Muscle of back (tissue), 3 donors: ENCODE measurements at regions not wholly inside any gene's neighbourhood (a gene's known extent, or its start where the extent isn't known, plus 50 kb on each side); places are given as distances from the start of the nearest gene placed in this dataset.
A peak's percentile ranks its signal among the peaks of the same experiment; 100 is the strongest.

Experiments
- DNase-seq, 3 donors: peaks; one replicate each; pipeline versions ENCODE4 v3.0.0 to v3.0.0-alpha.2; 2013

DNA sequence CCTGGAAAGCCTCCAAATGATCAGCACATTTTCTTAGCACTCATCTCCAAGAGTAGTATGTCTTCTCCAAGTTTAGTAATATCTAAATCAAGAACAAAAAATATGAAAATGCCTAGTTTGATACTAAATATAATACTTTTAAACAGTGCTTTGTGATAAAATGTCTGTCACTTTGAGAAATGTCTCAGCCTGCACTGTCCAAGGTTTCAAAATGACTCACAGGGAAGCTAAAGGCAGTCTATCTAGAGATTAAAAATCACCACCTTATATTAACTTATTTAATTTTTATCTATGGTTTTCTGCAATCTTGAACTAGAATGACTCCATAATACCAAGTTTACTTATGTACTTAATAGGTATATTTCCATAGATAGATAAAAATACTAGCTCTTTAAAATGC is 633.0 kb upstream of the C9orf72 start:
- DNase-seq = no peak

DNA sequence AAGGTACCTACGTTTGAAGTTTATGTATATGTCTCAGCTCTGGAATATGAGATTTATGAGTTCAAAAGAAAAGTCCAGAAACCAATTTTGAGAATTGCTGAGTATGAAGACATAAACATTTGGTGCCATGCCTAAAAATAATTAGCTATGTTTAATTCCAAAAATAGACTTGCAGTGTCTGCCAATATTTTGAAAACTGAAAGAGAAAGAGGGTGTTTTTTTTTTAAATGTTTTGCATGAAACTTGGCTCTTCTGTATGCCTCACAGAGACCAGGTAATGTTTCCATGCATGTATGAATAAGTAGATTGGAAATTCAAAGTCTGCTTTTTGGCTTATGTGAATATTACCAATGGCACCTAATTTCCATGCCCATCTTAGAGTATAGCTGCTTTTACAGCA is 634.4 kb upstream of the C9orf72 start:
- peak in 1 of 3 donors; percentile 14 for DNase-seq

DNA sequence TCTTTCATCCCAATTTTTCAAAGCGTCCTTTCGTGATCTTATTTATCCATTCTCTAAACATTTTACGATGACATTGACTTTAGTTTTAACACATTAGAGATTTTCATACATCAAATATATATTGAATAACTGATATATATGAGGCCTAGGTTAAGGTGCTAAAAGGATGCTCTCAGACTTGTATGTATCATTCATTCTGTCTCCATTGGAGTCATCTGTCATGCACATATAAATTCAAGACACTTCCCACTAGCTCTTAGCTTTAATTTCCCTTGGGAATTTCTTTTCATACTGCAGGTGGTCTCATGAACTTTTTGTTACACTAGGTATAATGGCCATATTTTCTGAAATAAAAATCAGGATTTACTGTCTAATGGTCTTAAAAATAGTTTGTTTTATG is 635.8 kb upstream of the C9orf72 start:
- no peak for DNase-seq

DNA sequence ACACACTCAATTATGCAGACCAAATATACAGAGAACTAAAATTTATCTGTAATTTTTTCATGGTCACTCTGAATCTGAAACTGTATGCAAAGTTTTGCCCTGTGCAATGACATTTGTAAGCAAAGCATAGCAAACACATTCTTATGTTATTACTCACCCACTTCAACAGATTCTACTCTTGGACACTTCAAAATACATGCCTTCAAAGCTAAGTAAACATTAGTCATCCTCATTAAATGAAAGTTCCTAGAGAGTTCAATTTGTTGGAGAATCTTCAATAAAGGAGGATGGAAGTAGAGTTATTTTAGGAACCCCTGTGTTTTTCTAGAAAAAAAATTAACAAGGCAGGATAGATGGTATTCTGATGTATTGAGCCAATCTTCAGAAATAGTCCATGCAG is 639.7 kb upstream of the C9orf72 start:
- DNase-seq = peak in 2 of 3 donors; percentile 23 to 56

DNA sequence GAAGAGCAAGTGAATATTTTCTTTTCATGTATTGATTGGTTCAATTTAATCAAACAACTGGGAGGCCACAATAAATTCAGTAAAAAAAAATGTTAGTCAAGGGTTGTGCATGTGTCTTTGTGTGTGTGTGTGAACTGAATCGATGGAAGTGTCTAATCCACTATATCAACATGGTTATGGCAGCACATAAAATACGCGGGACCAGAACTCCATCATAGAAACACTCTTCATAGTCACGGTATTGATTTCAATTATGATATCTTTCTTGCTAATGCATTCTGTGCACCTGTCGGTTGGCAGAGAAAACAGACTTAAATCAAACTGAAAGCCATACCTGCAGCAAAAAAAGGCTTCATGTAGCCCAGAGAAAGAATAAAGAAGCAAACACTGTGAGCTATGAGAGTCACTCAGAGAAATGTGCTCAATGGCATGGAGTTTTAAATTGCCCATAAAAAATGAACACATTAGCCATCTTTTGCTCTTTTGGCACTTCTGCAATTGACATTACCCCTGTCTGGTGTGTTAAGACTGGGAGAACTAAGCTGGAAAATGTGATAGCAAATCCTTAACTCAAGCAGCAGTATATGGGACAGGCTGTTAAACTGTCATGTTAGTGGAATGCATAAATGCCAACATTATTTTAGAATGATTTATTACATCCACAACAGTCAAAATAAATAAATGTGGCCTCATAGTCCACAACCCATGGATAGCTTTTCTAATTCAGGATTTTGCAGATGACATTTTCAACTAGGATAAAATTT is 642.4 kb upstream of the C9orf72 start:
- DNase-seq = no peak

DNA sequence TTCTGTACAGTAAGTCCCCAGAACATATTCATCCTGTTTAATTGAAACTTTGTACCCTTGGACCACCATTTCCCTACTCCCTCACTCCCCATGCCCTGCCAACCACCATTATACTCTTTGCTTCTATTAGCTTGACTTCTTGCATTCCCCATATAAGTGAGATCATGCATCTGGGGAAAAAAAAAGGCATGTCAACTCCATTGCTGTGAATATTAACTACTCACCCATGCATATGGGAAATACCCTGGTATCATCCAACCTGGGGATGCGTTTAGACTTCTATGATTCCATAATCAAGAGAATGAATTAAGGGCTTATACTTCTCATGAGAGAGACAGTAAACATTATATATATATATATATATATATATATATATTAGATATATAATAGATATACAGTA is 659.4 kb upstream of the C9orf72 start:
- no peak for DNase-seq

DNA sequence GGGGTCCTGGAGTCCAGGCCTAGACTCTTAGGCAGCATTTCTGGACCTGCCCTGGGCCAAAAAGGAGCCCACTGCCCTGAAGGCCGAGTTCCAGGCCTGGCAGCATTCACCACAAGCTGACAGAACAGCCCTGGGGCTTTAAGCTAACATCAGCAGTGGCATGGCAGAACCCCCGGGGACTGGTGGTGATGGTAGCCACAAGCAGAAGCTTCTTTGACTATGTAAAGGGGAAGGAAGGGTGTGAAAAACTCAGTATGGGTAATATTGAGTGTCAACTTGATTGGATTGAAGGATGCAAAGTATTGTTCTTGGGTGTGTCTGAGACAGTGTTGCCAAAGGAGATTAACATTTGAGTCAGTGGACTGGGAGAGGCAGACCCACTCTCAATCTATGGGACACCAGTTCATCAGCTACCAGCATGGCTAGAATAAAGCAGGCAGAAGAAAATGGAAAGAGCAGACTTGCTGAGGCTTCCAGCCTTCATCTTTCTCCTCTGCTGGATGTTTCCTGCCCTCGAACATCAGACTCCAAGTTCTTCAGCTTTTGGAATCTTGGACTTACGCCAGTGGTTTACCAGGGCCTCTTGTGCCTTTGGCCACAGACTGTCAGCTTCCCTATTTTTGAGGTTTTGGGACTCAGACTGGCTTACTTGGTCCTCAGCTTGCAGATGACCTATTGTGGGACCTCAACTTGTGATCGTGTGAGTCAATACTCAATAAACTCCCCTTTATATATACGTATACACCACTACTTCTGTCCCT is 661.0 kb upstream of the C9orf72 start:
- no peak for DNase-seq

DNA sequence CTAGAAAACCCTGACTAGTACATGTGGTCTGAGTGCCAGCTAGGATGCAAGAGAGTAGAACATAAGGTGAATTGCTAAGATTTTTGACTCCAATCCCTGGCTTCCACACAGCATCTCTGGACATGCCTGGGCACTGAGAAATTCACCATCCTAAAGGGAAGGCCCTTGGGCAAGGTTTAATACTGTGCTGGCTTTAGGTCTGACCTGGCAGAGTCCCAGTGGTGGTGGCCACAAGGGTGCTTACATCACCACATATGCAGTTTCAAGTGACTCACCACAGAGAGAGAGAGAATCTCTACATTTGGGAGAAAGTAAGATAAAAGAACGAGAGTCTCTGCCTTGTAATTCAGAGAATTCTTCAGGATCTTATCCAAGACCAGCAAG is 661.6 kb upstream of the C9orf72 start:
- DNase-seq = peak in 1 of 3 donors; percentile 49

DNA sequence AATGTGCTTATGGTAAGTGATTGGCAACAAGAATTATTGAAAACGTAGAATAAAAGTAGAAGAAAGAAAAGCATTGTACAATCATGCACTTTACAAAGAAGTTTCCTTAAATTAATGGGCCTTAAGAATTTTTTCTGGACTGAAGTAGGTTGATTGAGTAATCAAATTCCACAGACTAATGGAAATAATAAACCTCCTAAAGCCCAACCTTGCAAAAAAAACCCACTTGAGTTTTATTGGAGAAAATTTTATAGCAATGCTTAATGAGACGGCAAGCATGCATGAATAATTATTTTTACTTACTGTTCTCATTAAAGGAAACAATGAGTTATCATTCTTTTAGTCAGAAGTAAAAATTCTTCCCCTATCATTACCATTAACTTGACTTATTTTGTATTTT is 676.1 kb upstream of the C9orf72 start:
- DNase-seq = no peak

DNA sequence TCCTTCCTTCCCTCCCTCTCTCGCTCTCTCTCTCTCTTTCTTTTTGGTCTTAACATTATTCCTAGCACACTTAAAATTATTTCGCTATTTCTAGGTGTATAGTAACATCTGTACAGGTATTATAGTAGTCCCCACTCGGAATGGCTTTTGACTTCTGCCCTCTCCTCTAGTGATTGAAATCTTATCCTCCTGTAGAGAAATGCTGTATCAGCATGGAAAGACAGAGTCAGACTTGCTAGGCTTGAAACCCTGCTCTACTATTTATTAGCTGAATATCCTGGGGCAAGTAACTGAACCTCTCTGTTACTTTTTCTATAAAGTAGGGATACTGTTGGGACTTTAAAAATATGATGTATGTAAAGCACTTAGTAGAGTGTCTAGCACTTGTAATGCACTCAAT is 681.9 kb upstream of the C9orf72 start:
- DNase-seq = no peak

DNA sequence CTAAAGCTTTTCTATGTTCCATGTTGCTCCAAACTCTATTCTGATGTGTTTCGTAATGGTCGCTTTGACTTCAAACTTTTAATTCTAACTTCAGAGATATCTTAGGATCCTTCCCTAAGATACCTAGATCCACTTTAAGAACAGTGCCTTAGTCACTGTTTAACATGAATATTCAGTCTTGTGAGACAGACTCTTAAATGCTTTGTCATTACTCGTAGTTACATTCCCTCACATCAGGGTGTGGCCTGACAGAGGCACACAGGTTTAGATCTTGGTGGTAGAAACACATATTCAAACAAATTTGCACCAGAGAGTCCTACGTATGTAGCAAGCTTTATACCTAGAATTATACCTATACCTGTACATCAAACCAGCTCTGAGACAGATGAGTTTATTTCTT is 687.0 kb upstream of the C9orf72 start:
- no peak for DNase-seq

DNA sequence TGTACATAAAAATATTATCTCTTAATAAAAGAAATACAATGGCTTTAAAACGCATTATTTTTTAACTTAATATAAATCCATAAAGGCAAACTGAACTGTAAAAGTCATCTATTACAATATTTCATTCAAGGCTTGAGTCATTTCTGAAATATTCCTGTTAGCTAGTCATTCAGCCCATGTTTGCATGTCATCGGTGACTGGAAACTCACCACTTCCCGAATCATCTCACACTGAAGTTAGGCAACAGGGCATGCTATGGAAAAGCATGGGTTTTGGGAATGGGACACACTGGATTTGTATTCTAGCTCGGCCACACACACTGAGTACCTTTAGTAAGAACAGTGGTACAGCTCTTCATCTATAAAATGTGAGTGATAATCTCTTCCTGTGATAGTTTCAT is 691.1 kb upstream of the C9orf72 start:
- DNase-seq = peak in 1 of 3 donors; percentile 60

DNA sequence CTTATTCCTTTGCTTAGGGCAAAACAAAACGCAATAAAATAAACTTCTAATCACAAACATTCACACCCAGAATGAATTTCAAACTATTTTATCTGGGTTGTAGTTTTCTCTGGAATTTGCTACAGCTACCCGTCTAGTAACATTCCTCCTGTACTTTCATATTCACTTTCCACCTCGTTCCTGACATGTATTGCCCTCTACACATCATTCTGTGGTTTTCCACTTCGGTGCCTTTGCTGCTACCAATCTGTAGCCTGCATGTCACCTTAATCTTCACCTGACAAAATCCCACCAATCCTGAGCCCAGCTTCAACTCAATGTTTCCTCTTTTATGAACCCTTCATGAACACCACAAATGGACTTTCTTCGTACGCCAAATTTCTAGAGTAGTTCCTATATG is 694.1 kb upstream of the C9orf72 start:
- no peak for DNase-seq

DNA sequence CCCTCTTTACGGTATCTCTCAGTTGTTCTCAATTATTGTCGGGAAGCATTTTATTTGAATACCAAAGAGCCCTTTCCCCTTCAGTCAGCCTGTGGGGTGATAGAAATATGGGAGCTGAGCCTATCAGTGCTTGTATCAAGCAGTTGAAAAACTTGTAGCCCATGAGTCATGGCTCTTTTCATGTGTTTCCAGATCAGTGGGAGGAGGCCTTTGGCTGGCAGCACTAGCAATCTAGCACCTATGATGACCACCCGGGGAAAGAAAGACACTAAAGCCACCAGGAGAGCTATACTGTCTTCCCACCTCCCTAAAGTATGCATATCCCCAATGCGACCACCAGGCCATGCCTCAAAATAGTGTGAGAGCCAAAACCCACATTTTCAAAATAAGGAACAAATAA is 696.9 kb upstream of the C9orf72 start:
- DNase-seq = no peak

DNA sequence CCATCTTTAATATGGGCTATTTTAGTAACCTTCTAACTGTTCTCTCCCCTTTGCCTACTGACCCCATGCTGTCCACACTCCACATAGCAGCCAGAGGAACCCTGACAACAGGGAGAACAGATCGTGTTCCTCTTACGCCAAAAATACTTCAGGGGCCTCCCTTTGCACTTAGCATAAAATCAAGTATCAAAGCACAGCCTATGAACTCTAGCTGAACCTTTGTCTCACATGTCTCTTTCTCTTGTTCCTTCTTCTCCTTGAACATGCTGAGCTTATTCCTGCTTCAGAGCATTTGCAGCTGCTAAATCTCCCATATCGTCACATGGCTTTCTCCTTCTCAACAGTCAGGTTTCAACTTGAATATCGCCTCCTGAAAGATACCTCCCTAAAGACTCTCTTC is 698.8 kb upstream of the C9orf72 start:
- DNase-seq = peak; percentile 24 to 43 (median 28)

DNA sequence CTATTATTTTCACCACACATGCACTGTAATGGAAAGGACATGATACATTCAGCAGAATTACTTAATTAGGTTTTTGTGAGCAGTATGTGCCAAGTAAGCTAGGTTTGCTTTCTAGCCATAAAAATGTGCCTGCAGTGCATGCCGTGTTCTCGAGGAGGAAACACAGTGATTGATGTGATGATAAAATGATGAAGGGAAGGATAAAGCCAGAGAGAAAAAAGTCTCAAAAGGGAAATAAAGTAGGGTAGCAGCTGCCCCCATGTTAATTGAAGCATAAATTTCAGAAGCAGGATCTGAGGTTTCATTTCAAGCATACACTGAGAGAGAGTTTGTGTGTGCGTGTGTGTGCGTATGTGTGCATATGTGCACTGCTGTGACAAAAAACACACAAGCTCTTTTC is 714.2 kb upstream of the C9orf72 start:
- no peak for DNase-seq

DNA sequence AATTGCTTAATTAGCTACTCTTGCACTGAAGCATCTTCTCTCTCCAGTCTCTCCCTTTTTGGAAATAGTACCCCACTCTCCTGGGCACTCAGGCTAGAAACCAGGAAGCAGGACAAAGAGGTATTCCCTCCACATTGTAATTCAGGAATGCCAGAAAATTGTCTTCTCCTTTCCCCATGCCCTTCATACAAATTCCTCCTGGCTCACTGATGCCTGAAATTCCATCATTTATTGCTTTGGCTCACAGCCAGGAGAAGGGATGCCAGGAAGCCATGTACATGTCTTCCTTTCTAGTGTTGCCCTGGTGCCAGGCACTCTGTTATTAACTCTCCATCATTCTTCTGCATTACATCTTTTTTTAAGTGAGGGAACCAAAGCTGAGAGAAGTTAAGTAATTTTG is 716.5 kb upstream of the C9orf72 start:
- no peak for DNase-seq

DNA sequence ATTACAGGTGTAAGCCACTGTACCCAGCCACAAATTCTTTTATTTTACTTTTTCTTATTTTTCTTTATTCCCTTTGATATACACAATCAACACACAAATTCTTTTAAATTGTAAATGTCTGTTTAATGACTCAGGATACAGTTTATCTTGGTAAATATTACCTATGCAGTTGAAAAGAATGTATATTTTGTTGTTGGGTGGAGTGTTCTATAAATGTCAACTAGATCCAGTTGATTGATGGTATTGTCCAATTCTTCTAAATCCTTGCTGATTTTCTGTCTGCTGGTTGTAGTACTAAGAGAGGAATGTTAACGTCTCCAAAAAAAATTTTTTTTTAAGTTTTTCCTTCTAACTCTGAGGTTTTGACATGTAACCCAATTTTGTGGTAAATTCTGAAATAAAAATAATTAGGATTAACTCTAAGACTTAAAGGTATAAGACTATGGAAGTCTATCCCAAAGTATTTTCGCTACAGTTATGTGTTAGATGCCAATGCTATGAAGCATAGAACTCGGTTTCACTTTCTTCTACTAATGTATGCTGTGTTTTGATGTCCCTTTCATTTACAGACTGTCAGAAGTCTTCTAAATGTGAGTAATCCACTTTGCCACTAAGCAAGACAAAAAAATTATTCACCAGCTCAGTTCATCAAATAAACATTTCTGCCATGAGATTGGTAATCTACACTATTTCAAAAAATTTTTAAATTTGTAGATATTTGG is 720.2 kb upstream of the C9orf72 start:
- no peak for DNase-seq

DNA sequence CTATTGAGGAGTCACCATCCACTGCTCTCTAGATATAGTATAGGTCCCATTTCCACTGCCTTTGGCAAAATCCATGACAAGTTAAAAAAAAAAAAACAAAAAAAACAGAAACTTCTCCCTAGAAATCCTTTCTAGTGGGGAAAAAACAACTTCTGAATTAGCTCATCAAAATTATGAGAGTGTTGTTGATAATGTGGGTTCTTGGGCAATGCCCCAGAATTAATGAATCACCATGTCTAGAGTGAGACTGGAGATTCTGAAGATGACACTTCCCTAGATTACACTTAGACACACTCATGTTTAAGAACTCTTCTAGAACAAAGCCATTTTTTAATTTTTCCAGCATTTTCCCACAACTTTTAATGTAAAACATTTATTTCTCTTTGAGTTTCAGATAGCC is 728.0 kb upstream of the C9orf72 start:
- DNase-seq = peak in 1 of 3 donors; percentile 32

DNA sequence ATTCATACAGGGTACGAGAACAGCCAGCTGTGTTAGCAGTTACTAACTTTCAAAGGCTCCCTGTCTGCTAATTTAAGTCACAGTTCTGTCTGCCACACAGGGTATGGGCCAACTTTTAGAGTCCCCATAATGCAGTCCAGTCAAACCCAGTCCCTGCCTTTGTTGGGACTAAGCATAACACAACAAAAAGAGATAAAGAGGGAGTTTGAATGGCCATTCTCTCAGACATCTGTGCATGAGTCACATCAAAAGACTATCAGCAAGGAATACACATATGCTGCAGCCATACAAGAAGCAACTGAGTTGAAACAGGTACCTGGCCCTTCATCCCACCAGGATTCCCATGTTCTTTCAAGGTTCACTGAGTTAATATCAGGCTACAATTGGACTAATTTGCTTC is 744.5 kb upstream of the C9orf72 start:
- no peak for DNase-seq

DNA sequence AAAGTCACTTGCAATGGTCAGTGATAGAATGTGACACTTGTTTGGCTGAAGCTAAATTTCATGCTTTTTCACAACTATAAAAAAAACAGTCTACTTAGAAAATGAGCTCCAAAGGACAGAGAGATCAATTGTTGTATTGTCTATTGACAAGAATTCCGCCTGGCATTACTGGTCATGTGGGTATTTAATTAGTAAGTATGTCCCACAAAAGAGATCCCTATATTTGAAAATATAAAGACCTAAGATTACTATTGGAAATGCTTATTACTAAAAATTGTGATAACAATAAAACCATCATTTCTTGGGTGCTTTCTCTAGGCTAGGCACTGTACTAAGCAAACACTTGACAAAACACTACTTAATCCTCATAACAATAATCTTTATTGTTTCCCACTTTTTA is 745.2 kb upstream of the C9orf72 start:
- no peak for DNase-seq

DNA sequence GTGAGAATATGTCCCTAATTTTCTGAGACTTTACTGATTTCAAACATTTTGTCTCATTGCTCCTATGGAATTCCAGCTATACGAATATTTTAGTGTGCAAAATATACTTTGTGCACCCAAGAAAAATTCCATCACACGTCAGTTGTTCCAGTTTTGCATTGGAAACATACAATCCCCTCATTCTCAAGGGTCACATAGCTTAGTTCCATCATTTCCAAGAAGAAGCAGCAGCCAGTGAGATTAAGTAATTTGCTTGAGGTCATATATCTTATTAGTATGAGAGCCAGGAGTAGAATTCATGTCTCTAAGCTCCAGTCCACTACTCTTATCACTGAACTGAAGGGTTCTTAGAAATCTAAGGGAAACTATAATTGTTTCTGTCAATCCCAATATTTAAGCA is 746.7 kb upstream of the C9orf72 start:
- peak in 2 of 3 donors; percentile 7 to 35 for DNase-seq

DNA sequence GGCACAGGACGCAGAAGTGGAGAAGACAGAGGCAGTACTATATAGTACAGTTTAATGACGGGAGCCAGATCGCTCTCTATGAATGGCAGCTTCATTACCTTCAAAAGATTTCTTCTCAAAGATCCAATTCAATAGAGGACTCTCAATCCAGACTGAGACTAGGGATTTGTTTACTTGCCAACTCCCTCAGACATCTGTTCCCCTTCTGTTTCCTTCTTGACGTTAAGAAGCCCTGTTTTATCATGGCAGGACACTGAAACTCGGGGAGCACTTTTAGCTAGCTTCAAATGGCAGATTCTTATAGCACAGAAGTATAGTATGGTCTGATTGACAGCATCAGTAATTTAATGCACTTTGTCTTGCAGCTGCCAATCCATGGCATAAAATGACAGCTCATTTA is 747.3 kb upstream of the C9orf72 start:
- DNase-seq = peak in 2 of 3 donors; percentile 14 to 39
